ENCODE measurements at regions not wholly inside any gene's neighbourhood (a gene's known extent, or its start where the extent isn't known, plus 50 kb on each side); places are given as distances from the start of the nearest gene placed in this dataset.

DNA sequence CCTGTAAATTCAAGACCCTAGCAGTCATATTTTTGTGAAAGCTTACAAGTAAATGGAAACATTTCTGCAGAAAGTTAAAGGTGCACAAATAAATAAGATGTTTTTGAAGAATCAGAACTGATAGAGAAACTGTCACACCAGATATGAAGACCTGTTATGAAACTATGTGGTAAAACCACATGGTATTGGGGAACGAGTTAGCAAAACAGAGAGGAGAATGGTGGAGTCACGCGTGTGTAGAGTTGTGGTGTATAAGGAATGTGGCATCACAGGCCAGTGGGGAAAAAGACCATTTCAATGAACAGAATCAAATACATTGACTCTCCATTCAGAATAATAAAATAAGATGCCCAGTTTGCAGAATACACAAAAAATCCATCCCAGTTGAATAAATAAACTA, 477.2 kb downstream of the ICE1 start:
- Histone ChIP-seq H3K36me3 (ENCODE audit: control insufficient read depth, insufficient read depth, low read length) (no peaks in the 10 kb centered on the region), H3K79me2 (ENCODE audit: control insufficient read depth, insufficient read depth, low read length) (no peaks in the 10 kb centered on the region), H3K9me3 (ENCODE audit: control insufficient read depth, insufficient read depth, low read depth, low read length) (no peaks in the 10 kb centered on the region), H3K4me1 (ENCODE audit: control insufficient read depth, extremely low read depth, insufficient read depth, low read length) (no peaks in the 10 kb centered on the region), H3K9ac (ENCODE audit: insufficient read depth, low read length) (no peak overlapping the region), H3K27ac (ENCODE audit: insufficient read depth, low read length) (no peak overlapping the region), H3K4me3 (replicated peaks in 1 of 4; ENCODE audit: control extremely low read depth in 1 of 4, insufficient read depth in 1 of 4, low read depth in 3 of 4, low read length in 4 of 4) (no peak overlapping the region), H3K4me2 (ENCODE audit: extremely low read depth, insufficient read depth, low read length) (no peak overlapping the region), H4K20me1 (ENCODE audit: control insufficient read depth, extremely low read depth, insufficient read depth, low read length) (no peaks in the 10 kb centered on the region), H2AFZ (ENCODE audit: low read length) (no peak overlapping the region), H3K27me3 (ENCODE audit: control insufficient read depth, insufficient read depth, low read length) (no peaks in the 10 kb centered on the region)
- TF ChIP-seq EZH2 (IDR thresholded peaks at IDR 0.05; ENCODE audit: low read length, missing control alignments) = no peak
- TF ChIP-seq, protein P1, sequence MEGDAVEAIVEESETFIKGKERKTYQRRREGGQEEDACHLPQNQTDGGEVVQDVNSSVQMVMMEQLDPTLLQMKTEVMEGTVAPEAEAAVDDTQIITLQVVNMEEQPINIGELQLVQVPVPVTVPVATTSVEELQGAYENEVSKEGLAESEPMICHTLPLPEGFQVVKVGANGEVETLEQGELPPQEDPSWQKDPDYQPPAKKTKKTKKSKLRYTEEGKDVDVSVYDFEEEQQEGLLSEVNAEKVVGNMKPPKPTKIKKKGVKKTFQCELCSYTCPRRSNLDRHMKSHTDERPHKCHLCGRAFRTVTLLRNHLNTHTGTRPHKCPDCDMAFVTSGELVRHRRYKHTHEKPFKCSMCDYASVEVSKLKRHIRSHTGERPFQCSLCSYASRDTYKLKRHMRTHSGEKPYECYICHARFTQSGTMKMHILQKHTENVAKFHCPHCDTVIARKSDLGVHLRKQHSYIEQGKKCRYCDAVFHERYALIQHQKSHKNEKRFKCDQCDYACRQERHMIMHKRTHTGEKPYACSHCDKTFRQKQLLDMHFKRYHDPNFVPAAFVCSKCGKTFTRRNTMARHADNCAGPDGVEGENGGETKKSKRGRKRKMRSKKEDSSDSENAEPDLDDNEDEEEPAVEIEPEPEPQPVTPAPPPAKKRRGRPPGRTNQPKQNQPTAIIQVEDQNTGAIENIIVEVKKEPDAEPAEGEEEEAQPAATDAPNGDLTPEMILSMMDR (conservative IDR thresholded peaks at IDR 0.05 in 1 of 2, IDR thresholded peaks at IDR 0.05 in 1 of 2; ENCODE audit: low read depth in 1 of 2, low read length in 2 of 2) = no peak
- no peak for DNase-seq (ENCODE audit: low read depth in 2 of 2)

DNA sequence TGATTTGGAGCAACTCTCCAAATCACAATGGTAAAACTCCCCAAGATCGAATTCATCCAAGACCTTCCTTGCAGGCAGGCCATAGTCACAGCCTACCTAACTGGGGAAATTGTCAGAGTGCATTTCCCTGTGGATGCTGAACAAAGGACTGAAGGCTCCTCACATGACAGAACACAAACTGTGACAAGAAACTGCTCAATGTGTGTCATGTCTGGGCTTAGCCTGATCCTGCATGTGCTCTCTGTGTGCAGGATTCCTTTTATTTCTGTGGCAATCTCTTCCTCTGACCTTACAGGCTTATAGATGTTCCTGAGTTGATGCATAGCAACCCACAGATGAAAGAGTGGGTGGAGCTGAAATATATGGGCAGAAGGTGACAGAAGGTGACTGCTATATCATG, 465.8 kb downstream of the ICE1 start:
- Histone ChIP-seq H3K4me3 (replicated peaks in 1 of 4; ENCODE audit: control extremely low read depth in 1 of 4, insufficient read depth in 1 of 4, low read depth in 3 of 4, low read length in 4 of 4) (no peak overlapping the region), H3K9me3 (ENCODE audit: control insufficient read depth, insufficient read depth, low read depth, low read length) (no peaks in the 10 kb centered on the region), H3K36me3 (ENCODE audit: control insufficient read depth, insufficient read depth, low read length) (no peaks in the 10 kb centered on the region), H4K20me1 (ENCODE audit: control insufficient read depth, extremely low read depth, insufficient read depth, low read length) (no peaks in the 10 kb centered on the region), H3K9ac (ENCODE audit: insufficient read depth, low read length) (no peak overlapping the region), H3K79me2 (ENCODE audit: control insufficient read depth, insufficient read depth, low read length) (no peaks in the 10 kb centered on the region), H3K27ac (ENCODE audit: insufficient read depth, low read length) (no peak overlapping the region), H3K4me2 (ENCODE audit: extremely low read depth, insufficient read depth, low read length) (no peak overlapping the region), H3K4me1 (ENCODE audit: control insufficient read depth, extremely low read depth, insufficient read depth, low read length) (no peaks in the 10 kb centered on the region), H3K27me3 (ENCODE audit: control insufficient read depth, insufficient read depth, low read length) (no peaks in the 10 kb centered on the region), H2AFZ (ENCODE audit: low read length) (no peak overlapping the region)
- TF ChIP-seq EZH2 (IDR thresholded peaks at IDR 0.05; ENCODE audit: low read length, missing control alignments) = no peak
- TF ChIP-seq, protein P1 (conservative IDR thresholded peaks at IDR 0.05 in 1 of 2, IDR thresholded peaks at IDR 0.05 in 1 of 2; ENCODE audit: low read depth in 1 of 2, low read length in 2 of 2) = no peak
- no peak for DNase-seq (ENCODE audit: low read depth in 2 of 2)

DNA sequence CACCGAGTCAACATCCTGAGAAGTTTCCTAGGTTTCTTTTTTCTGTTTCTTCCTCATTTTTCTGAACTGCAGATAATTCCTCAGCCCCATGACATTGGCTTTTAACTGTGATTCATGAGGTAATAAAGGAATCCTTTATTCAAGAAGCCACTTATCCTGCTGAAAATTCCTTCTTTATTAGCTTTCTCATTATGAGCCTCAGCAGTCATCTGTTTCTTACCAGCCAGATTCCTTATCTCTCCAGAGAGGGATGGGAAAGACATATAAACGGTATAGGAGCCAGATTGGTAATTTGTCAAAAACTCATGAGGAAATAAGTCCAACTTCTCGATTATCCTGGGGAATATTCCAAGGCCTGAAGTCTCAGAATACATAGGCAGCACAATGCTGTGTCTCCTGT, 465.4 kb downstream of the ICE1 start:
- Histone ChIP-seq H3K4me3 (replicated peaks in 1 of 4; ENCODE audit: control extremely low read depth in 1 of 4, insufficient read depth in 1 of 4, low read depth in 3 of 4, low read length in 4 of 4) (no peak overlapping the region), H3K4me1 (ENCODE audit: control insufficient read depth, extremely low read depth, insufficient read depth, low read length) (no peaks in the 10 kb centered on the region), H3K9me3 (ENCODE audit: control insufficient read depth, insufficient read depth, low read depth, low read length) (no peaks in the 10 kb centered on the region), H3K4me2 (ENCODE audit: extremely low read depth, insufficient read depth, low read length) (no peak overlapping the region), H3K79me2 (ENCODE audit: control insufficient read depth, insufficient read depth, low read length) (no peaks in the 10 kb centered on the region), H3K36me3 (ENCODE audit: control insufficient read depth, insufficient read depth, low read length) (no peaks in the 10 kb centered on the region), H3K27ac (ENCODE audit: insufficient read depth, low read length) (no peak overlapping the region), H4K20me1 (ENCODE audit: control insufficient read depth, extremely low read depth, insufficient read depth, low read length) (no peaks in the 10 kb centered on the region), H3K27me3 (ENCODE audit: control insufficient read depth, insufficient read depth, low read length) (no peaks in the 10 kb centered on the region), H2AFZ (ENCODE audit: low read length) (no peak overlapping the region), H3K9ac (ENCODE audit: insufficient read depth, low read length) (no peak overlapping the region)
- DNase-seq (ENCODE audit: low read depth in 2 of 2) = no peak
- TF ChIP-seq, protein P1 (conservative IDR thresholded peaks at IDR 0.05 in 1 of 2, IDR thresholded peaks at IDR 0.05 in 1 of 2; ENCODE audit: low read depth in 1 of 2, low read length in 2 of 2) = no peak
- TF ChIP-seq EZH2 (IDR thresholded peaks at IDR 0.05; ENCODE audit: low read length, missing control alignments) = no peak

Measured in fibroblast of lung (primary cell).